Hindlimb muscle (tissue), 1 donor: ENCODE measurements at regions not wholly inside any gene's neighbourhood (a gene's known extent, or its start where the extent isn't known, plus 50 kb on each side); places are given as distances from the start of the nearest gene placed in this dataset.

Experiments
- DNase-seq: peaks from one replicate; pipeline ENCODE4 v3.0.0-alpha.2; 2013

GRCh38 chr11:36974771-36975170, 376.7 kb upstream of the RAG2 start:
- DNase-seq, result no peak

- DNase-seq, result peak; percentile 26
Observed at GRCh38 chr11:36953976-36954375, 355.9 kb upstream of the RAG2 start.

DNA sequence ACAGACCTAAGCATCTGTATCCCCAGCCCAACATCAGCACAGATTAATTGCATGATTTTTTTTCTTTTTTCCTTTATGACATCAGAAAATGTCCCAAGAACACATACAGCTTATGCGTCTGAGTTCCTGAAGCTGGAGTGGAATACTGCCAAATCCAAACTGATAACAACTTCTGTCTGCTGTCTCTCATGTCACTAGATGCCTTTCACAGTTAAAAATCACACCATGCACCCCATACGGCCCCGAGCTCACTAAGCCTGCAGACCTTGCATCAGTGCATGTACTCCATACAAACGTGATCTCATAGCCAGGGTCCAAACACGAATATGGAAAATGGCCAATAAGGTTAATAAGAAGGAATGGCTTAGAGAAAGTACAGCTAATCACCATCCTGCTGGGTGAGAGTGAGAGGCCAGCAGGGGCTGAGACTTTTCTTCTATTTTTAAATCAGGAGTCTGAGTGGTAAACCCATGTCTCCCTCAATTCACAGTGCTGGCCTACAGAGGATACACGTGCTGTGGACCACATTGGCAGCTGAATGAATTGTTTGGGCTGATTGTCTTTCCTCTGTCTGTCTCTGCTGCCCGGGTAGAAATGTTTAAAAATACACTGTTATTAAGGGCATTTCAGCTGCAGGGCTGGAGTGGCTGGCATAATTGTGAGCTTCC, 350.6 kb upstream of the RAG2 start:
- peak; percentile 6 for DNase-seq

- DNase-seq, result no peak
Observed at GRCh38 chr11:36945384-36945783, 347.3 kb upstream of the RAG2 start.

DNA sequence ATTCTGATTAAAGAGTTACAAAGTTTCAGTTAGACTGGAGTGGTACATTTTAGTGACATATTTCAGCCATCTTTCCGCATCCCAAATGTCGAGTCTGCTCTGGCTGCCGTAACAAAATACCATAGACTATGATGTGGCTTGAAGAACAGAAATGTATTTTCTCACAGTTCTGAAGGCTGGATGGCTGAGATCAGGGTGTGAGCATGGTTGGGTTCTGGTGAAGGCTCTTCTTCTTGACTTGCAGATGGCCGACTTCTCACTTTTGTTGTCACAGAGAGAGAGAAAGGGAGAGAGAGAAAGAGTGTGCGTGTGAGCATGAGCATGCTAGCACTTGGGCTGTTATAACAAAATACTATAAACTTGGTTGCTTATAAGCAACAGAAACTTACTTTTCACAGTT, 335.4 kb upstream of the RAG2 start:
- DNase-seq, result no peak

DNA sequence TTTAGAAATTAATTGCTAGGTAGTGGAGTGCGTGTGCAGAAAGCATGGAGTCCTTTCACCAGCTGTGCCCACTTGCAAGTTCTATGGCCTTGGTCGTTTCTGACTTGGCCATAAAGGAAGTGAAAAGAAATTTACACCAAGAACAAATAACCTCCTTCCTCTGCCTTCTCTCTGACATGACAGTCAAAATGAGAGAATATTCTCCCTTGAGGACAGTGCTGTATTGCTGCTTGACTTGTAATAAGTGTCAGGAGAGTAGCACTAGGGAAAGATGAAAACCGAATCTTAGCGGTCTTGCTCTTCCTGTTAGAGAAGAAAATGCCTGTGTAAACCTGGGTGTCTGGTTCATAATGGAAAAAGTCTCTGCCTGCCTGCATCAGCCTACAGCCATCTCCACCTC, 333.1 kb upstream of the RAG2 start:
- no peak for DNase-seq

DNA sequence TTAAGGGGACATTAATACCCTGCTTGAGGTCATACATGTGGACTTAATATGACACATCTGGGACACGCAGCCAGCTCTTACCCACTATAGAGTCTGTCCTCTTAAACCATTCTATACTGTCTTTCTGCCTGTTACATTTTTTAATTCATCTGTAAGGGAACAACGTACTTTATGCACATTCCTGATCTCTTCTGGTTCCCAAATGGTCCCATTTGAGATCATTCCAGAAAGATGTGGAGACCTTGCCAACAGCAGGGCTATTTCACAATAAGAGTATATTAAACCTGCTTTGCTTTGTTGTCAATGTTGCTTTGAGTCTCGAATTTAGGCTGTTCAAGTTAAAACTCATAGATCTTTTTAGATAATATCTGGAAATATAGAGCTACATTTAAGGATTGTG, 332.2 kb upstream of the RAG2 start:
- peak; percentile 18 for DNase-seq

GRCh38 chr11:36929401-36929800, 331.4 kb upstream of the RAG2 start:
- peak; percentile 5 for DNase-seq

GRCh38 chr11:36928621-36929020, 330.6 kb upstream of the RAG2 start:
- no peak for DNase-seq

DNA sequence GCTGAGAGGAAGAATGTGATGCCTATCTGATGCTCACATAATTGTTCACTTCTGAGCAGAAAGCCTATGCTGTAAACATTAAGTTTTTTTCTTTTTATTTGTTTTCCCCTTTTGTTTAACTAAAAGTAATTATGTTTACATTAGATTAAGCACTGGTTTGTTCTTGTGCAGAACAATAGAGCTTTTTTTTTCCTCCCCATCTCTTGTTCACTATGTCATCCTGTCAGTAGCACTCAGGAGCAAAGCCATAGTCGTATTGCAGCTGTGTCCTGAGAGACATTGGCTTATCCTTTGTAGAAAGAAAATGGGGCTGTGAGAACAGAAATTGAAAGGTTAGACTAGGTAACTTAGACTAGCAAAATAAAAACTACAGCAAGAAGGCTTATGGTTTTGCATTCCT, 301.8 kb upstream of the RAG2 start:
- DNase-seq, result no peak

DNA sequence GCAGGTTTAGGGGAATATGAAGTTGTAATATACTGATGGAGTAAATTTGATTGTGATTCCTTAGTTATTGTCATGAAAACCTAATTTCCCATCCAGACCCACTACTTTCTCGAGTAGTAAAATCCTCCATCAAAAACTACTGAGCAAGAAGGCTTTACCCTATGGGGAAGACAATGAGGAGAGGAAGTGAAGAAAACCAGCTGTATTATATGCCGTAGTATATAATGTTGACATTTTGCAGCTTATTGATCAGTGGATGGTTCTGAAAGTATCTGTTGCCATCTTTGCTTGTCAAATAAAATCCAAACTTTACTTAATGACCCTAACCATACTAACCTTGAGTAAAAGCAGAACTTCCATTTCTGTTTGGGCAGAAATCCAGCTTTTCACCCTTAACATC, 292.8 kb upstream of the RAG2 start:
- no peak for DNase-seq

GRCh38 chr11:36890121-36890679, 292.2 kb upstream of the RAG2 start:
- DNase-seq, result no peak

- DNase-seq, result no peak
Observed at GRCh38 chr11:36885154-36885553, 287.1 kb upstream of the RAG2 start.

DNA sequence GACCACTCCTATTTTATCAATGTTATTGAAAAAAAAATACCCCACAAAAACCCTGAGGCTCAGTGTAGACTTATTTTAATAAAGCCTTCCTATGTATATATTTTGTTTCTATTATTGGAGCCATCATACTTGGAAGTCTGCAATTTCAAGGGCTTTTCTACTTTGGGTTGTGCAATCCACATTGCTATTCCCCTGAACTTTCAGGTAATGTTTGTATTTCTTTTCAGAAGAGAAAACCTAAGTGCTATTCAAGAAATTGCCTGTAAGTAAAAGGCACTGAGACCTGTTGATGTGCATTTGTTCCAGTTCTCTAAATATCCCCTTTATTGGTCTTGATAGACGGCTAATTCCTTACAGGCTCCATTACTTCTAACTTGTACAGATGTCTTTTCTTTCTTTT, 280.7 kb upstream of the RAG2 start:
- no peak for DNase-seq

DNA sequence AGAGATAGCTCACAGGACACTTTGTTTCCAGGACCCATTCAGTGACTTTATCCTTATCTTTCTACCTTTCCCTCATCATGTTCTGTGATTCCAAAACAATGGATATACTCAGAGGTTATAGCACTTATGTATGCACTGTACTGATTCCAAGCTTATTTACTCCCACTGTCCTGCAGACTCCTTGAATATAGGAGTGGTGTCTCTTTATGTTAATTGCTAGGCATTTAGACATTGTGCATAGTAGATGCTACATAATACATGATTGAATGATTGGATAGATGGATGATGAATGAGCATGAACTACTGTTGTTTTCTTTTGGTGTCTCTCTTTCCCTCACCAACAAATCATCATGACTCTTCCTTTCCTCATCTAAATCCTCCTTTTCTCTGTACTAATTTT, 279.1 kb upstream of the RAG2 start:
- no peak for DNase-seq

DNA sequence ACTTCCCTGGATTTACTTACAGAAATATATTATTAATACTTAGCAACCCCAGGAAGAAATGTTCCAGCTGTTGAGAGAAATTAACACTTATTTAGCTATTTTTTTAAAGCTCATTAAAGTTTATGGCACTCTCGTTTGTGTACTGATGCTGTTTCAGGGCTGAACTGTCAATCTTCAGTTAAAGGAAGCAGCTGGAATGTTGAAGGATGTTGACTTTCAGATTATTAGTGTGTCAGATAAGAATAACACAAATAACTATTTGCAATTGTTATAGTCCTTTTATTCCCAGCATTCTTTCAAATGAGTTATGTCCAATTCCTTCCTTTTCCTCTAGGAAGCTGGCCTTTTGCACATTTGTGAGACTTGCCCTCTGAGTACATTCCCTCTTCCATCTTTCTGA, 278.2 kb upstream of the RAG2 start:
- DNase-seq, result no peak

GRCh38 chr11:36874291-36874690, 276.3 kb upstream of the RAG2 start:
- no peak for DNase-seq

- DNase-seq, result no peak
Observed at GRCh38 chr11:36870361-36870760, 272.3 kb upstream of the RAG2 start.

GRCh38 chr11:36868380-36868779, 270.3 kb upstream of the RAG2 start:
- no peak for DNase-seq

GRCh38 chr11:36865846-36866245, 267.8 kb upstream of the RAG2 start:
- no peak for DNase-seq

GRCh38 chr11:36854875-36855274, 256.8 kb upstream of the RAG2 start:
- DNase-seq, result no peak

DNA sequence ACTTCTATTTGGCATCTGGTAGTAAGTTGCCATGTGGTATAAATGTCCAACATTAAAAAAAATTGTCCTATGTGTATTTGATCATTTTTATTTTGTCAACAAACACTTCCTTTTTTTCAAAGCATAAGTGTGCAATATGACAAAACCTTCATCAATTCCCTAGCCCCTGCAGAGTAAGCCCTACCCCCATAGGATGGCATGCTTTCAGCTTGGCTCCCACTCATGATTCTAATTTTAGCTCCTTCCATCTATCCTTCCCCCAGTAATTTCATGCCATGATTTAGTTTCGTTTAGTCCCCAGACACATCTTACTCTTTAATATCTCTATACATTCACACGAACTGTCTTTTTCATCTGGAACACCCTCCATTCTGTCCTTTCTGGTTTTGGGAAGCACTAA, 250.6 kb upstream of the RAG2 start:
- no peak for DNase-seq

DNA sequence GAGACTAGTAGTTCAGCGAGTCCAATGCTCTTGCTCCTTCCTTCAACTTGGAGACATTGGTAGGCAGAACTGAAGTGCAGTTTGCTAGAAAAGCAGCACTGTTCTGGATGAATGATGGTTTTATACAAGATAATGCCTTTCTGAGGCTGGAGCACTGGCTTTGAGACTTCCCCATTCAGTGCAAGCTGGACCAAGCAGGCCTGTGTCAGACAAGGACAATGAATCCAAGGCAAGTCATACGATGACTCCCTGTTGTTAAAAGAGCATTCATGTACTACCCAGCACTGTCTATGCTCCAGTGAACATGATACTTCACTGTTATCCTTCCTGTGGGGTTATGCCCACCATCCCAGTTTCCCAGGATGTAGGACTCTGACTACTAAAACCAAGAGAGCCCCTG, 242.3 kb upstream of the RAG2 start:
- DNase-seq, result no peak

GRCh38 chr11:36837831-36838437, 239.9 kb upstream of the RAG2 start:
- DNase-seq, result no peak

- no peak for DNase-seq
Observed at GRCh38 chr11:36825251-36825650, 227.2 kb upstream of the RAG2 start.
